Lower leg skin (tissue), 3 donors: ENCODE measurements at regions not wholly inside any gene's neighbourhood (a gene's known extent, or its start where the extent isn't known, plus 50 kb on each side); places are given as distances from the start of the nearest gene placed in this dataset.

Source experiments
- CTCF ChIP-seq, 3 donors: fragments of 450-650 bp; IDR thresholded peaks; one replicate each; pipeline ENCODE4 v1.5.1; 2016; ENCODE audit warnings: antibody characterized with exemption in 3 of 3, mild to moderate bottlenecking in 3 of 3, moderate library complexity in 2 of 3
- POLR2A ChIP-seq, 2 donors: fragments of 450-650 bp; IDR thresholded peaks; one replicate each; pipeline ENCODE4 v1.6.1; 2016 to 2017; ENCODE audit warnings: antibody characterized with exemption in 2 of 2, mild to moderate bottlenecking in 1 of 2, moderate library complexity in 1 of 2

- TF ChIP-seq CTCF (IDR thresholded peaks at IDR 0.05) (no peak), POLR2A (IDR thresholded peaks at IDR 0.05) (no peak)
Measured at GRCh38 chr16:62406387-62406786, 370.1 kb upstream of the CDH8 start.
